ENCODE measurements at regions not wholly inside any gene's neighbourhood (a gene's known extent, or its start where the extent isn't known, plus 50 kb on each side); places are given as distances from the start of the nearest gene placed in this dataset.

- H3K36me3 ChIP-seq = no peaks in the 10 kb centered on the region
- WGBS (ENCODE audit: insufficient coverage, low coverage, low lambda C conversion rate, missing lambda C conversion rate) = 27% methylated on average over 1 of the region's 1 CpG
Observed at GRCh38 chr2:136550181-136550580, 215.2 kb upstream of the THSD7B start.

GRCh38 chr2:136539355-136539754, 226.0 kb upstream of the THSD7B start:
- no peaks in the 10 kb centered on the region for H3K27me3 ChIP-seq
- intact Hi-C loops (cut with DNase I) = no loop called here
- no peak overlapping the region for H3K4me3 ChIP-seq
- no peak overlapping the region for H3K27ac ChIP-seq
- ATAC-seq = no peak
- no peak for TF ChIP-seq CTCF (IDR thresholded peaks at IDR 0.05)
- no peak for TF ChIP-seq POLR2A (IDR thresholded peaks at IDR 0.05)
- H3K36me3 ChIP-seq = no peaks in the 10 kb centered on the region
- no peaks in the 10 kb centered on the region for H3K4me1 ChIP-seq
- no peaks in the 10 kb centered on the region for H3K9me3 ChIP-seq
- WGBS (ENCODE audit: insufficient coverage, low coverage, low lambda C conversion rate, missing lambda C conversion rate) = 36% methylated on average over 4 of the region's 5 CpGs
- DNase-seq = no peak

More at GRCh38 chr2:136550181-136550580, 215.2 kb upstream of the THSD7B start:
- Histone ChIP-seq H3K4me3 (no peak overlapping the region), H3K4me1 (no peaks in the 10 kb centered on the region), H3K27ac (no peak overlapping the region), H3K9me3 (no peaks in the 10 kb centered on the region), H3K27me3 (no peaks in the 10 kb centered on the region)
- TF ChIP-seq CTCF (IDR thresholded peaks at IDR 0.05) = no peak
- no peak for TF ChIP-seq POLR2A (IDR thresholded peaks at IDR 0.05)
- intact Hi-C loops (cut with DNase I) = no loop called here
- ATAC-seq (no peak), DNase-seq (no peak)

GRCh38 chr2:136538489-136538888, 226.9 kb upstream of the THSD7B start:
- Histone ChIP-seq H3K36me3 (no peaks in the 10 kb centered on the region), H3K27ac (no peak overlapping the region), H3K9me3 (no peaks in the 10 kb centered on the region), H3K27me3 (no peaks in the 10 kb centered on the region), H3K4me3 (no peak overlapping the region), H3K4me1 (no peaks in the 10 kb centered on the region)
- WGBS (ENCODE audit: insufficient coverage, low coverage, low lambda C conversion rate, missing lambda C conversion rate) = 8% methylated on average over 4 of the region's 4 CpGs
- ATAC-seq = no peak
- intact Hi-C loops (cut with DNase I) = no loop called here
- DNase-seq = no peak
- TF ChIP-seq POLR2A (IDR thresholded peaks at IDR 0.05) (no peak), CTCF (IDR thresholded peaks at IDR 0.05) (no peak)

GRCh38 chr2:136534811-136535210, 230.5 kb upstream of the THSD7B start:
- Histone ChIP-seq H3K4me3 (no peak overlapping the region), H3K9me3 (no peaks in the 10 kb centered on the region), H3K4me1 (no peaks in the 10 kb centered on the region), H3K27me3 (no peaks in the 10 kb centered on the region), H3K27ac (no peak overlapping the region), H3K36me3 (no peaks in the 10 kb centered on the region)
- ATAC-seq (no peak), DNase-seq (no peak)
- TF ChIP-seq CTCF (IDR thresholded peaks at IDR 0.05) (no peak), POLR2A (IDR thresholded peaks at IDR 0.05) (no peak)
- 20% methylated on average over 3 of the region's 3 CpGs for WGBS (ENCODE audit: insufficient coverage, low coverage, low lambda C conversion rate, missing lambda C conversion rate)
- intact Hi-C loops (cut with DNase I) = no loop called here

- DNase-seq (no peak), ATAC-seq (no peak)
- no peaks in the 10 kb centered on the region for H3K9me3 ChIP-seq
- TF ChIP-seq CTCF (IDR thresholded peaks at IDR 0.05) (no peak), POLR2A (IDR thresholded peaks at IDR 0.05) (no peak)
- H3K36me3 ChIP-seq = no peaks in the 10 kb centered on the region
- intact Hi-C loops (cut with DNase I) = no loop called here
- no peaks in the 10 kb centered on the region for H3K27me3 ChIP-seq
- H3K27ac ChIP-seq = no peak overlapping the region
- H3K4me1 ChIP-seq = no peaks in the 10 kb centered on the region
- 67% methylated on average over 2 of the region's 2 CpGs for WGBS (ENCODE audit: insufficient coverage, low coverage, low lambda C conversion rate, missing lambda C conversion rate)
- H3K4me3 ChIP-seq = no peak overlapping the region
Observed at GRCh38 chr2:136532171-136532570, 233.2 kb upstream of the THSD7B start.

Measured in right lobe of liver (tissue), 6 donors.